CD4-positive, alpha-beta T cell (primary cell): ENCODE measurements at regions not wholly inside any gene's neighbourhood (a gene's known extent, or its start where the extent isn't known, plus 50 kb on each side); places are given as distances from the start of the nearest gene placed in this dataset.

Source experiments
- ATAC-seq: fragments of 200-7000 bp; cut with Tn5 transposase; one replicate; pipeline ENCODE4 v1.10.0; 2022; ENCODE audit warnings: mild to moderate bottlenecking; ENCODE audit not compliant: poor library complexity
- CTCF ChIA-PET: fragments of 350-600 bp; sonication (Branson Sonifier 250); formaldehyde crosslinking; loops from one replicate; lab custom pipeline; 2021; ENCODE audit warnings: antibody characterized with exemption, inconsistent platforms; lab: Charles Lee
- POLR2A ChIA-PET: fragments of 350-600 bp; sonication (Branson Sonifier 250); formaldehyde crosslinking; loops from one replicate; lab custom pipeline; 2021; ENCODE audit warnings: antibody characterized with exemption, inconsistent platforms; lab: Charles Lee
- DNase-seq, 14 experiments: peaks; one replicate each; pipeline ENCODE4 v3.0.0-alpha.2; 2013 to 2020; ENCODE audit warnings: mixed read lengths in 2 of 14
- H3K27ac ChIP-seq, 2 donors: one replicate each; pipeline versions ENCODE4 v1.5.1 to v1.7.0; 2013; ENCODE audit warnings: low read length in 2 of 2, low read depth in 1 of 2, mild to moderate bottlenecking in 1 of 2
- H3K27me3 ChIP-seq, 2 experiments: 1 replicate in 1 of 2; 2 replicates in 1 of 2; pipeline versions ENCODE4 v1.6.1 to v1.7.0; 2013; ENCODE audit warnings: low read length in 2 of 2, control low read depth in 1 of 2, mild to moderate bottlenecking in 1 of 2, moderate library complexity in 1 of 2; ENCODE audit not compliant: insufficient read depth in 2 of 2, control insufficient read depth in 1 of 2
- H3K36me3 ChIP-seq: one replicate; pipeline ENCODE4 v1.6.1; 2013; ENCODE audit warnings: low read length, control low read depth; ENCODE audit not compliant: insufficient read depth
- H3K4me1 ChIP-seq: one replicate; pipeline ENCODE4 v1.6.1; 2013; ENCODE audit warnings: low read length, control low read depth; ENCODE audit not compliant: insufficient read depth
- H3K4me3 ChIP-seq: one replicate; pipeline ENCODE4 v1.5.1; 2013; ENCODE audit warnings: mild to moderate bottlenecking, low read length, moderate library complexity
- H3K9me3 ChIP-seq, 2 experiments: 1 replicate in 1 of 2; 2 replicates in 1 of 2; pipeline versions ENCODE4 v1.6.1 to v1.7.0; 2013; ENCODE audit warnings: low read length in 2 of 2, mild to moderate bottlenecking in 2 of 2, control low read depth in 1 of 2, moderate library complexity in 1 of 2; ENCODE audit not compliant: control insufficient read depth in 1 of 2, insufficient read depth in 1 of 2
- H3K27ac Mint-ChIP-seq: one replicate; pipeline ENCODE4 v1.8.0; 2020; ENCODE audit warnings: mixed read lengths
- H3K27me3 Mint-ChIP-seq: one replicate; pipeline ENCODE4 v1.8.0; 2021; ENCODE audit warnings: mixed read lengths
- H3K36me3 Mint-ChIP-seq: one replicate; pipeline ENCODE4 v1.8.0; 2021; ENCODE audit warnings: low read depth, mixed read lengths
- H3K4me1 Mint-ChIP-seq: one replicate; pipeline ENCODE4 v1.8.0; 2021; ENCODE audit warnings: low read depth, mixed read lengths
- H3K4me3 Mint-ChIP-seq: one replicate; pipeline ENCODE4 v1.8.0; 2020; ENCODE audit warnings: mild to moderate bottlenecking, mixed read lengths
- H3K9me3 Mint-ChIP-seq: one replicate; pipeline ENCODE4 v1.8.0; 2020; ENCODE audit warnings: mixed read lengths
- CTCF ChIP-seq: fragments of 200-600 bp; IDR thresholded peaks from one replicate; pipeline ENCODE4 v1.8.0; 2022; ENCODE audit warnings: antibody characterized with exemption, mild to moderate bottlenecking
- intact Hi-C, 2 experiments: fragments of 100-400 bp; cut with DNase I in 1 of 2; cut with micrococcal nuclease in 1 of 2; formaldehyde crosslinking; loops; one replicate each; pipeline versions ENCODE4 v1.15.1 to v1.9.0; 2023 to 2025; cut with DNase I, micrococcal nuclease

GRCh38 chr21:15362458-15362857 is 297.7 kb upstream of the NRIP1 start:
- H3K4me3 ChIP-seq, result no peak overlapping the region
- no peak for TF ChIP-seq CTCF
- no peaks in the 10 kb centered on the region for H3K4me1 ChIP-seq
- peaks cover 0 to 7% of the 10 kb centered on the region in 2 experiments for H3K9me3 ChIP-seq
- intact Hi-C loops, result no loop called here
- ATAC-seq (no peak), DNase-seq (no peak)
- Mint-ChIP-seq H3K27ac (no peak overlapping the region), H3K4me3 (no peak overlapping the region), H3K9me3 (peaks cover 10% of the 10 kb centered on the region), H3K27me3 (no peaks in the 10 kb centered on the region), H3K4me1 (no peaks in the 10 kb centered on the region), H3K36me3 (no peaks in the 10 kb centered on the region)
- H3K36me3 ChIP-seq, result no peaks in the 10 kb centered on the region
- CTCF ChIA-PET, result interaction anchor here (1.1 kb wide), 1 partner anchor 204 kb away, joined by 3 read pairs; no protein-coding TSS in a partner anchor
- POLR2A ChIA-PET, result no interaction called here
- no peaks in the 10 kb centered on the region for H3K27me3 ChIP-seq
- no peak overlapping the region for H3K27ac ChIP-seq

GRCh38 chr21:15363921-15364320 is 299.1 kb upstream of the NRIP1 start:
- peaks cover 0 to 7% of the 10 kb centered on the region in 2 experiments for H3K9me3 ChIP-seq
- no peak overlapping the region for H3K27ac Mint-ChIP-seq
- H3K4me1 ChIP-seq, result no peaks in the 10 kb centered on the region
- H3K4me3 ChIP-seq, result no peak overlapping the region
- ATAC-seq (no peak), DNase-seq (no peak)
- H3K27ac ChIP-seq, result no peak overlapping the region
- no peak for TF ChIP-seq CTCF
- H3K27me3 Mint-ChIP-seq, result no peaks in the 10 kb centered on the region
- POLR2A ChIA-PET, result no interaction called here
- intact Hi-C loops, result no loop called here
- no peak overlapping the region for H3K4me3 Mint-ChIP-seq
- CTCF ChIA-PET, result no interaction called here
- H3K36me3 ChIP-seq, result no peaks in the 10 kb centered on the region
- H3K27me3 ChIP-seq, result no peaks in the 10 kb centered on the region
- H3K9me3 Mint-ChIP-seq, result peaks cover 10% of the 10 kb centered on the region
- no peaks in the 10 kb centered on the region for H3K4me1 Mint-ChIP-seq
- H3K36me3 Mint-ChIP-seq, result no peaks in the 10 kb centered on the region

- no peak for DNase-seq
- H3K9me3 Mint-ChIP-seq, result peaks cover 10% of the 10 kb centered on the region
- ChIA-PET CTCF (no interaction called here), POLR2A (no interaction called here)
- no peak overlapping the region for H3K4me3 Mint-ChIP-seq
- intact Hi-C loops, result no loop called here
- ATAC-seq, result no peak
- no peak overlapping the region for H3K27ac Mint-ChIP-seq
- no peak overlapping the region for H3K4me3 ChIP-seq
- TF ChIP-seq CTCF, result no peak
- H3K27me3 ChIP-seq, result no peaks in the 10 kb centered on the region
- H3K9me3 ChIP-seq, result peaks cover 0 to 7% of the 10 kb centered on the region in 2 experiments
- H3K27me3 Mint-ChIP-seq, result no peaks in the 10 kb centered on the region
- no peaks in the 10 kb centered on the region for H3K4me1 Mint-ChIP-seq
- no peaks in the 10 kb centered on the region for H3K36me3 ChIP-seq
- no peaks in the 10 kb centered on the region for H3K36me3 Mint-ChIP-seq
- H3K4me1 ChIP-seq, result no peaks in the 10 kb centered on the region
- H3K27ac ChIP-seq, result no peak overlapping the region
Observed at GRCh38 chr21:15365751-15366392, 301.1 kb upstream of the NRIP1 start.
